Cardiac muscle cell (in vitro differentiated cells and primary cell): ENCODE measurements at regions not wholly inside any gene's neighbourhood (a gene's known extent, or its start where the extent isn't known, plus 50 kb on each side); places are given as distances from the start of the nearest gene placed in this dataset.

ENCODE experiments used
- DNase-seq, 2 donors: peaks; one replicate each; pipeline versions ENCODE4 v3.0.0 to v3.0.0-alpha.2; 2010 to 2017; ENCODE audit warnings: low read depth in 1 of 2, low spot score in 1 of 2
- H3K27ac ChIP-seq: fragments of 200-600 bp; sonication (generic); 2 replicates; pipeline ENCODE4 v1.5.1; 2016
- H3K27me3 ChIP-seq: fragments of 200-600 bp; sonication (generic); 2 replicates; pipeline ENCODE4 v1.6.0; 2016; ENCODE audit warnings: control low read depth
- H3K36me3 ChIP-seq: fragments of 200-600 bp; sonication (generic); 2 replicates; pipeline ENCODE4 v1.5.1; 2016; ENCODE audit warnings: control low read depth
- H3K4me1 ChIP-seq: fragments of 200-600 bp; sonication (generic); 2 replicates; pipeline ENCODE4 v1.8.1; 2017; ENCODE audit warnings: low read depth, mild to moderate bottlenecking, mixed run types
- H3K4me3 ChIP-seq: fragments of 200-600 bp; sonication (generic); 2 replicates; pipeline ENCODE4 v1.5.1; 2016; ENCODE audit warnings: mild to moderate bottlenecking
- H3K9me3 ChIP-seq: fragments of 200-600 bp; sonication (generic); 2 replicates; pipeline ENCODE4 v1.5.1; 2017; ENCODE audit warnings: low read depth, mild to moderate bottlenecking, control low read depth
- TF ChIP-seq, protein P1 (sequence below): IDR thresholded peaks from 2 replicates; pipeline ENCODE4 v1.5.1; 2012; ENCODE audit warnings: low read depth, mild to moderate bottlenecking, low read length

DNA sequence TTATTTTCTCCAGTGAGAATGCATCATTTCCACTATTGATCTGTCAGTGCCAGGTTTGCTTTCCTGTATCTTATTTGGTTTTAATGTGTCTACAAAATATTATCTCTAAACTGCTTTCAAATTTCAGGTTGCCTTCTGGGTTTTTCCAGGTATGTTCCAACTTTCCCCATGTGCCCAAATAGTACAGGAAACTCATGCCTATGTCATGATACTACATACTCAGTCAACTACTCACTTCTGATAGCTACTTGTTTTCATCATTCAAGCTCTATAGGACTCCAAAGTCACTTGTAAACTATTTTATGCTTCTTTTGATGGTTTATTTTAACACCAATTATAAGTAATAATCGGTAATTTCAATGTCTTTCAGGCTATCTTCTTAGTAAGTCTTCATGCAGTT, 134.8 kb upstream of the TTC14 start:
- Histone ChIP-seq H3K9me3 (no peaks in the 10 kb centered on the region), H3K4me1 (no peaks in the 10 kb centered on the region), H3K36me3 (no peaks in the 10 kb centered on the region), H3K27ac (no peak overlapping the region), H3K4me3 (no peak overlapping the region), H3K27me3 (no peaks in the 10 kb centered on the region)
- TF ChIP-seq, protein P1, sequence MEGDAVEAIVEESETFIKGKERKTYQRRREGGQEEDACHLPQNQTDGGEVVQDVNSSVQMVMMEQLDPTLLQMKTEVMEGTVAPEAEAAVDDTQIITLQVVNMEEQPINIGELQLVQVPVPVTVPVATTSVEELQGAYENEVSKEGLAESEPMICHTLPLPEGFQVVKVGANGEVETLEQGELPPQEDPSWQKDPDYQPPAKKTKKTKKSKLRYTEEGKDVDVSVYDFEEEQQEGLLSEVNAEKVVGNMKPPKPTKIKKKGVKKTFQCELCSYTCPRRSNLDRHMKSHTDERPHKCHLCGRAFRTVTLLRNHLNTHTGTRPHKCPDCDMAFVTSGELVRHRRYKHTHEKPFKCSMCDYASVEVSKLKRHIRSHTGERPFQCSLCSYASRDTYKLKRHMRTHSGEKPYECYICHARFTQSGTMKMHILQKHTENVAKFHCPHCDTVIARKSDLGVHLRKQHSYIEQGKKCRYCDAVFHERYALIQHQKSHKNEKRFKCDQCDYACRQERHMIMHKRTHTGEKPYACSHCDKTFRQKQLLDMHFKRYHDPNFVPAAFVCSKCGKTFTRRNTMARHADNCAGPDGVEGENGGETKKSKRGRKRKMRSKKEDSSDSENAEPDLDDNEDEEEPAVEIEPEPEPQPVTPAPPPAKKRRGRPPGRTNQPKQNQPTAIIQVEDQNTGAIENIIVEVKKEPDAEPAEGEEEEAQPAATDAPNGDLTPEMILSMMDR: no peak
- DNase-seq: no peak

GRCh38 chr3:180469149-180469548, 132.8 kb upstream of the TTC14 start:
- Histone ChIP-seq H3K27ac (no peak overlapping the region), H3K36me3 (no peaks in the 10 kb centered on the region), H3K4me1 (no peaks in the 10 kb centered on the region), H3K4me3 (no peak overlapping the region), H3K9me3 (no peaks in the 10 kb centered on the region), H3K27me3 (no peaks in the 10 kb centered on the region)
- TF ChIP-seq, protein P1: no peak
- no peak for DNase-seq

DNA sequence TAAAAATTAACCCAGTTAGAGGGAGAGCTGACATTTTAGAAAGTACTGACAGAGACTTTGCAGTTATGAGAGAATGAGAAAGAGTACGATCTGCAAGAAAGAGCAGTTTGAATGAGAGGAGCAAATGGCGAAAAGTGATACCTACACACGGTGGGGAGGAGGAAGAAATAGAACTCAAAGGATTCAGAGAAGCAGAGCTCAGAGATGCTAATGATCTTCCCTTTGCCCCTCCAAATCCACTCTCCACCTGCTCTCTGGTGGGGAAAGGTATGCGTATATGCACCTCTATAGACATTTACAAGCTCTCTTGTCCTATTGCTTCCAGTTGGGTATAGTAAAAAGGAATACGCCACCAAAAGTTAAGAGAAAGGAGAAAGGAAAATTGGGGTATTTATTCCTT, 123.3 kb upstream of the TTC14 start:
- no peak overlapping the region for H3K27ac ChIP-seq
- H3K36me3 ChIP-seq: no peaks in the 10 kb centered on the region
- H3K4me1 ChIP-seq: no peaks in the 10 kb centered on the region
- H3K9me3 ChIP-seq: no peaks in the 10 kb centered on the region
- DNase-seq: no peak
- no peaks in the 10 kb centered on the region for H3K27me3 ChIP-seq
- TF ChIP-seq, protein P1: no peak
- H3K4me3 ChIP-seq: no peak overlapping the region

DNA sequence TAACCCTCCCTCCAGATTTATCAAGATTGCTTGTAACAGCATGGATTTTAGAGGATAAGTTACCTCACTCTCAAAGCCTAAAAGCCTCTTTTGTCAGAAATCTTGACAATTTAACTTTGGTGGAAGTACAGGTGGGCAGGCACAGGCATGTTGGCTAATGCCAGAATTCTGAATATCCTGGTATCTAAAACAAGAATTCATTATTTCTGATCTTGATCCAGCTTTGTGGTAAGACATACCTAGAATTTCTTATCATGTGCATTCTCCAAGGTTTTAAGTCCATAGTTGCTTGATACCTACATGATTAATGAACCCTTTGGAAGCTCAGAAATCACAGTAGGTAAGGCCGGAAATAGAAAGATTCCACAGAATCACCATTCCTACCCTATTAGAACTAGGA, 109.9 kb upstream of the TTC14 start:
- Histone ChIP-seq H3K27ac (no peak overlapping the region), H3K9me3 (no peaks in the 10 kb centered on the region), H3K27me3 (no peaks in the 10 kb centered on the region), H3K36me3 (no peaks in the 10 kb centered on the region), H3K4me3 (no peak overlapping the region), H3K4me1 (no peaks in the 10 kb centered on the region)
- no peak for DNase-seq
- TF ChIP-seq, protein P1: no peak

- DNase-seq: no peak
- no peaks in the 10 kb centered on the region for H3K36me3 ChIP-seq
- H3K9me3 ChIP-seq: no peaks in the 10 kb centered on the region
- no peaks in the 10 kb centered on the region for H3K4me1 ChIP-seq
- H3K27me3 ChIP-seq: no peaks in the 10 kb centered on the region
- no peak overlapping the region for H3K27ac ChIP-seq
- H3K4me3 ChIP-seq: no peak overlapping the region
- TF ChIP-seq, protein P1: no peak
Measured at GRCh38 chr3:180496995-180497394, 105.0 kb upstream of the TTC14 start.

DNA sequence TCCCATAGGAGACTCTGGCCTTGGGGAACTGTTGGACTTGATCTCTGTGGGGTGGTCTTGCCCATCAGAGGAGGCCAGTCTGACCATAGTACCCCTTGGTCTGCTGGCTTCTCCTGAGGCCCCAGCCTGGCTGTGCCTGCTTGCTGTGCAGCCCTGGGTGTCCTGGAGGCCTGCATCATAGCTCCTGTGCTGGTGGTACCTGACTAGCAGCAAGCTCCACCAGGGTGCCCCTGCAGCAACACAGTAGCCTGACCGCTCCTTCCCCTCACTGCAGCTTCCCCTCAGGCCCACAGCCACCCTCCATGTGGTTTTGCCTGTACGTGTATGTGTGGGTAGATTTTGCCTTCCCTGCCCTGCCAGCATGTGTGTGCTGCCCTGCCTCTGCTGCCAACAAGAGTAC, 85.6 kb upstream of the TTC14 start:
- Histone ChIP-seq H3K4me1 (no peaks in the 10 kb centered on the region), H3K36me3 (no peaks in the 10 kb centered on the region), H3K9me3 (no peaks in the 10 kb centered on the region), H3K4me3 (no peak overlapping the region), H3K27ac (no peak overlapping the region), H3K27me3 (no peaks in the 10 kb centered on the region)
- TF ChIP-seq, protein P1: no peak
- no peak for DNase-seq
